H1 (cell line): ENCODE measurements at regions not wholly inside any gene's neighbourhood (a gene's known extent, or its start where the extent isn't known, plus 50 kb on each side); places are given as distances from the start of the nearest gene placed in this dataset.

ENCODE experiments used
- CTCF ChIA-PET: fragments of 300-600 bp; sonication (Branson Sonifier 250); formaldehyde crosslinking; loops from one replicate; lab custom pipeline; 2021; ENCODE audit not compliant: partially characterized antibody; lab: Charles Lee
- POLR2A ChIA-PET: fragments of 300-600 bp; sonication (Branson Sonifier 250); formaldehyde crosslinking; loops from one replicate; lab custom pipeline; 2021; ENCODE audit warnings: inconsistent platforms; ENCODE audit not compliant: partially characterized antibody; lab: Charles Lee
- DNase-seq, 2 experiments: peaks; one replicate each; pipeline versions ENCODE4 v3.0.0 to v3.0.0-alpha.2; 2010 to 2022; ENCODE audit warnings: low spot score in 2 of 2, low read depth in 1 of 2, mixed read lengths in 1 of 2
- FAIRE-seq: peaks from 2 replicates; lab custom pipeline; 2011; peaks lifted over from hg19 to GRCh38; lab: Jason Lieb, UNC
- H2AFZ ChIP-seq: 2 replicates; pipeline ENCODE4 v1.8.1; 2012; ENCODE audit warnings: low read length, inconsistent platforms
- H2AK5ac ChIP-seq: 2 replicates; pipeline ENCODE4 v1.6.1; 2013; ENCODE audit warnings: low read depth, low read length
- H2BK120ac ChIP-seq: replicated peaks from 2 replicates; pipeline ENCODE3; 2013; ENCODE audit warnings: low read depth, low read length, inconsistent platforms
- H2BK12ac ChIP-seq: 2 replicates; pipeline ENCODE4 v1.6.1; 2013; ENCODE audit warnings: low read depth, low read length
- H2BK15ac ChIP-seq: 2 replicates; pipeline ENCODE4 v1.6.1; 2013; ENCODE audit warnings: low read length
- H2BK20ac ChIP-seq: 2 replicates; pipeline ENCODE4 v1.6.1; 2013; ENCODE audit warnings: low read length
- H2BK5ac ChIP-seq: 2 replicates; pipeline ENCODE4 v1.6.1; 2013; ENCODE audit warnings: low read depth, low read length
- H3K14ac ChIP-seq: 2 replicates; pipeline ENCODE4 v1.6.1; 2013; ENCODE audit warnings: inconsistent platforms; ENCODE audit not compliant: insufficient read length
- H3K18ac ChIP-seq: 2 replicates; pipeline ENCODE4 v1.6.1; 2013; ENCODE audit warnings: low read length; ENCODE audit errors: extremely low read depth
- H3K23ac ChIP-seq: 2 replicates; pipeline ENCODE4 v1.6.1; 2013; ENCODE audit warnings: inconsistent platforms; ENCODE audit not compliant: insufficient read length
- H3K23me2 ChIP-seq: 2 replicates; pipeline ENCODE4 v1.6.1; 2013; ENCODE audit warnings: low read depth, low read length
- H3K27ac ChIP-seq: 2 replicates; pipeline ENCODE4 v1.6.1; 2011; ENCODE audit warnings: low read depth, low read length, inconsistent platforms
- H3K27me3 ChIP-seq, 4 experiments: replicated peaks in 1 of 4; 1 replicate in 1 of 4; 2 replicates in 3 of 4; pipeline versions ENCODE4 v1.6.1 to v1.8.1; 2011 to 2013; ENCODE audit warnings: low read length in 3 of 4, mild to moderate bottlenecking in 3 of 4, inconsistent platforms in 2 of 4, mixed read lengths in 2 of 4, moderate library complexity in 1 of 4; ENCODE audit not compliant: control insufficient read depth in 3 of 4, insufficient read depth in 3 of 4; ENCODE audit errors: extremely low read depth in 1 of 4
- H3K36me3 ChIP-seq, 4 experiments: 2 replicates each; pipeline versions ENCODE4 v1.6.1 to v1.8.1; 2011 to 2013; ENCODE audit warnings: mild to moderate bottlenecking in 4 of 4, low read length in 3 of 4, moderate library complexity in 2 of 4, control low read depth in 1 of 4, inconsistent platforms in 1 of 4; ENCODE audit not compliant: insufficient read depth in 4 of 4, control insufficient read depth in 2 of 4
- H3K4ac ChIP-seq: replicated peaks from 2 replicates; pipeline ENCODE3; 2013; ENCODE audit warnings: low read length, low read depth, mixed read lengths, inconsistent platforms; ENCODE audit not compliant: insufficient read length
- H3K4me1 ChIP-seq, 4 experiments: replicated peaks in 1 of 4; 1 replicate in 1 of 4; 2 replicates in 3 of 4; pipeline versions ENCODE4 v1.6.1 to v1.8.1; 2011 to 2013; ENCODE audit warnings: low read length in 3 of 4, inconsistent platforms in 2 of 4, mixed read lengths in 1 of 4; ENCODE audit not compliant: insufficient read depth in 4 of 4, control insufficient read depth in 3 of 4
- H3K4me2 ChIP-seq, 2 experiments: 2 replicates each; pipeline versions ENCODE4 v1.6.1 to v1.8.1; 2011 to 2013; ENCODE audit warnings: low read depth in 2 of 2, low read length in 2 of 2, control low read depth in 1 of 2, inconsistent platforms in 1 of 2, mild to moderate bottlenecking in 1 of 2; ENCODE audit not compliant: insufficient read depth in 1 of 2
- H3K4me3 ChIP-seq, 4 experiments: fragments of 200-600, 300-600 bp in 1 of 4; sonication (generic), shearing (Covaris generic), sonication (Bioruptor Twin) in 1 of 4; 2 replicates each; pipeline versions ENCODE4 v1.5.1 to v1.8.1; 2011 to 2016; ENCODE audit warnings: low read length in 4 of 4, low read depth in 3 of 4, control low read depth in 2 of 4, inconsistent platforms in 2 of 4, mild to moderate bottlenecking in 2 of 4, mixed read lengths in 1 of 4, moderate library complexity in 1 of 4; ENCODE audit not compliant: insufficient read depth in 2 of 4; ENCODE audit errors: extremely low read depth in 1 of 4
- H3K56ac ChIP-seq: replicated peaks from 2 replicates; pipeline ENCODE3; 2013; ENCODE audit warnings: low read depth, mild to moderate bottlenecking, mixed read lengths, low read length, inconsistent platforms; ENCODE audit not compliant: insufficient read length
- H3K79me1 ChIP-seq: 2 replicates; pipeline ENCODE4 v1.6.1; 2013; ENCODE audit warnings: low read depth, low read length, control low read depth
- H3K79me2 ChIP-seq, 2 experiments: 2 replicates each; pipeline versions ENCODE4 v1.6.1 to v1.8.1; 2012 to 2013; ENCODE audit warnings: low read length in 2 of 2, mild to moderate bottlenecking in 2 of 2, inconsistent platforms in 1 of 2; ENCODE audit not compliant: insufficient read depth in 2 of 2, control insufficient read depth in 1 of 2
- H3K9ac ChIP-seq, 4 experiments: replicated peaks in 1 of 4; 1 replicate in 1 of 4; 2 replicates in 3 of 4; pipeline versions ENCODE4 v1.6.1 to v1.8.1; 2011 to 2013; ENCODE audit warnings: low read depth in 3 of 4, low read length in 3 of 4, control low read depth in 2 of 4, mild to moderate bottlenecking in 2 of 4, moderate library complexity in 2 of 4, inconsistent platforms in 1 of 4; ENCODE audit errors: extremely low read depth in 1 of 4
- H3K9me3 ChIP-seq, 2 experiments: 2 replicates each; pipeline versions ENCODE4 v1.6.1 to v1.8.1; 2012 to 2013; ENCODE audit warnings: mild to moderate bottlenecking in 2 of 2, moderate library complexity in 2 of 2, control low read depth in 1 of 2, inconsistent platforms in 1 of 2, low read depth in 1 of 2, low read length in 1 of 2, mixed read lengths in 1 of 2; ENCODE audit not compliant: insufficient read depth in 2 of 2
- H4K20me1 ChIP-seq, 2 experiments: replicated peaks in 1 of 2; 2 replicates each; pipeline versions ENCODE3 to v1.8.1; 2011 to 2013; ENCODE audit warnings: inconsistent platforms in 2 of 2, low read length in 2 of 2, mild to moderate bottlenecking in 1 of 2; ENCODE audit not compliant: insufficient read depth in 2 of 2, control insufficient read depth in 1 of 2
- H4K5ac ChIP-seq: 2 replicates; pipeline ENCODE4 v1.6.1; 2013; ENCODE audit warnings: low read length, low read depth, mixed read lengths, inconsistent platforms; ENCODE audit not compliant: insufficient read length
- H4K8ac ChIP-seq: 2 replicates; pipeline ENCODE4 v1.8.0; 2013; ENCODE audit warnings: mild to moderate bottlenecking, moderate library complexity, low read length, inconsistent platforms; ENCODE audit not compliant: insufficient read depth; ENCODE audit errors: extremely low read depth
- H4K91ac ChIP-seq: replicated peaks from 2 replicates; pipeline ENCODE3; 2013; ENCODE audit warnings: low read length, mixed read lengths, inconsistent platforms; ENCODE audit not compliant: insufficient read length
- EP300 ChIP-seq, 2 experiments: IDR thresholded peaks; 1 replicate in 1 of 2; 2 replicates in 1 of 2; pipeline ENCODE4 v1.6.1; 2011 to 2012; ENCODE audit warnings: low read depth in 2 of 2, low read length in 2 of 2, mild to moderate bottlenecking in 2 of 2, borderline replicate concordance in 1 of 2, inconsistent platforms in 1 of 2, moderate library complexity in 1 of 2
- HDAC2 ChIP-seq, 2 experiments: fragments of 300-600 bp in 1 of 2; sonication (generic) in 1 of 2; IDR thresholded peaks; 2 replicates each; pipeline ENCODE4 v1.6.1; 2011 to 2012; ENCODE audit warnings: low read depth in 2 of 2, low read length in 2 of 2, mild to moderate bottlenecking in 2 of 2, moderate library complexity in 2 of 2, borderline replicate concordance in 1 of 2, inconsistent platforms in 1 of 2
- JUND ChIP-seq: IDR thresholded peaks from 2 replicates; pipeline ENCODE4 v1.6.1; 2011; ENCODE audit warnings: mild to moderate bottlenecking, improper control_type of control experiment, low read length
- KDM1A ChIP-seq: fragments of 200-600, 300-600 bp; sonication (generic); IDR thresholded peaks from 2 replicates; pipeline ENCODE4 v1.7.1; 2016; ENCODE audit warnings: mild to moderate bottlenecking, low read length, borderline replicate concordance
- MAFK ChIP-seq: IDR thresholded peaks from 2 replicates; pipeline ENCODE4 v1.6.1; 2012; ENCODE audit warnings: low read depth, mild to moderate bottlenecking, improper control_type of control experiment, low read length
- NANOG ChIP-seq: IDR thresholded peaks from 2 replicates; pipeline ENCODE4 v1.6.1; 2011; ENCODE audit warnings: low read length, low read depth, mild to moderate bottlenecking, inconsistent platforms; ENCODE audit not compliant: insufficient read depth, poor library complexity, severe bottlenecking
- RAD21 ChIP-seq, 2 experiments: IDR thresholded peaks in 1 of 2; conservative IDR thresholded peaks in 1 of 2; 2 replicates each; pipeline ENCODE4 v1.6.1; 2011; ENCODE audit warnings: low read depth in 2 of 2, low read length in 2 of 2, improper control_type of control experiment in 1 of 2, inconsistent platforms in 1 of 2, mild to moderate bottlenecking in 1 of 2, moderate library complexity in 1 of 2
- RBBP5 ChIP-seq: IDR thresholded peaks from 2 replicates; pipeline ENCODE4 v1.7.1; 2012; ENCODE audit warnings: low read depth, mild to moderate bottlenecking, inconsistent platforms, low read length, moderate library complexity, borderline replicate concordance
- RNF2 ChIP-seq: fragments of 200-900, 300-1000 bp; sonication (generic); IDR thresholded peaks from 2 replicates; pipeline ENCODE4 v1.7.1; 2016; ENCODE audit warnings: borderline replicate concordance, low read depth, mild to moderate bottlenecking, antibody characterized with exemption, low read length; ENCODE audit not compliant: poor library complexity, severe bottlenecking; ENCODE audit errors: missing control alignments
- SIRT6 ChIP-seq: IDR thresholded peaks from one replicate; pipeline ENCODE4 v1.7.1; 2012; ENCODE audit warnings: low read length, inconsistent platforms
- SP1 ChIP-seq: IDR thresholded peaks from 2 replicates; pipeline ENCODE4 v1.6.1; 2011; ENCODE audit warnings: low read depth, low read length
- SRF ChIP-seq: IDR thresholded peaks from 2 replicates; pipeline ENCODE4 v1.6.1; 2011; ENCODE audit warnings: mild to moderate bottlenecking, low read depth, low read length, moderate library complexity
- TBP ChIP-seq: IDR thresholded peaks from 2 replicates; pipeline ENCODE4 v1.6.1; 2011; ENCODE audit warnings: low read depth, low read length, improper control_type of control experiment
- TCF12 ChIP-seq: IDR thresholded peaks from 2 replicates; pipeline ENCODE4 v1.6.1; 2011; ENCODE audit warnings: low read depth, mild to moderate bottlenecking, low read length
- WGBS, 2 experiments: shearing (Covaris generic) in 1 of 2; methylation state at CpG; one replicate each; pipeline versions ENCODE4 v1.1.6 to v1.1.7; 2013 to 2015; ENCODE audit warnings: low lambda C conversion rate in 2 of 2, mixed read lengths in 2 of 2, inconsistent platforms in 1 of 2, low coverage in 1 of 2, missing lambda C conversion rate in 1 of 2; ENCODE audit not compliant: insufficient replicate concordance in 2 of 2, insufficient coverage in 1 of 2, insufficient read length in 1 of 2; ENCODE audit errors: extremely low coverage in 1 of 2, missing lambda C conversion rate in 1 of 2; 5-methylcytosine and 5-hydroxymethylcytosine counted together

GRCh38 chr20:7250337-7250736 lies 482.9 kb downstream of the BMP2 start:
- H3K4me2 ChIP-seq = no peak overlapping the region
- H4K5ac ChIP-seq = no peak overlapping the region
- no peak overlapping the region for H4K91ac ChIP-seq
- no peaks in the 10 kb centered on the region for H3K4me1 ChIP-seq
- no peak for FAIRE-seq
- H3K23me2 ChIP-seq = no peaks in the 10 kb centered on the region
- no peak overlapping the region for H3K14ac ChIP-seq
- H3K27ac ChIP-seq = no peak overlapping the region
- POLR2A ChIA-PET = no interaction called here
- H4K20me1 ChIP-seq = no peaks in the 10 kb centered on the region
- H3K36me3 ChIP-seq = no peaks in the 10 kb centered on the region
- H3K79me2 ChIP-seq = no peaks in the 10 kb centered on the region
- H3K9me3 ChIP-seq = no peaks in the 10 kb centered on the region
- H4K8ac ChIP-seq = no peak overlapping the region
- H3K4me3 ChIP-seq = no peak overlapping the region
- no peaks in the 10 kb centered on the region for H3K79me1 ChIP-seq
- no peaks in the 10 kb centered on the region for H3K27me3 ChIP-seq
- H3K23ac ChIP-seq = no peak overlapping the region
- CTCF ChIA-PET = interaction anchor here (2.3 kb wide), 1 partner anchor 35 kb away, joined by 8 read pairs; no protein-coding TSS in a partner anchor
- H2BK5ac ChIP-seq = no peak overlapping the region
- no peak overlapping the region for H2BK15ac ChIP-seq
- H3K4ac ChIP-seq = no peak overlapping the region
- H2BK120ac ChIP-seq = no peak overlapping the region
- no peak overlapping the region for H3K56ac ChIP-seq
- no peak for DNase-seq
- H2BK12ac ChIP-seq = no peak overlapping the region
- no peak overlapping the region for H2AFZ ChIP-seq
- H2AK5ac ChIP-seq = no peak overlapping the region
- WGBS, 2 experiments = 95% methylated on average over 2 of the region's 2 CpGs; no CpG with 5 or more reads in 1 of the 2 experiments
- no peak overlapping the region for H3K18ac ChIP-seq
- H2BK20ac ChIP-seq = no peak overlapping the region
- H3K9ac ChIP-seq = no peak overlapping the region
- no peak for TF ChIP-seq RBBP5
- no peak for TF ChIP-seq MAFK
- no peak for TF ChIP-seq SIRT6
- TF ChIP-seq EP300 (IDR thresholded peaks at IDR 0.05; ENCODE audit: borderline replicate concordance in 1 of 2, low read depth in 2 of 2, low read length in 2 of 2) = no peak
- no peak for TF ChIP-seq TCF12
- no peak for TF ChIP-seq HDAC2 (IDR thresholded peaks at IDR 0.05; ENCODE audit: borderline replicate concordance in 1 of 2, low read depth in 2 of 2, low read length in 2 of 2)
- TF ChIP-seq RNF2 = no peak
- TF ChIP-seq NANOG = no peak
- TF ChIP-seq TBP = no peak
- no peak for TF ChIP-seq RAD21 (IDR thresholded peaks at IDR 0.05 in 1 of 2, conservative IDR thresholded peaks at IDR 0.05 in 1 of 2; ENCODE audit: low read depth in 2 of 2, low read length in 2 of 2)
- TF ChIP-seq KDM1A = no peak
- no peak for TF ChIP-seq JUND
- TF ChIP-seq SP1 = no peak
- no peak for TF ChIP-seq SRF
